ENCODE measurements at regions not wholly inside any gene's neighbourhood (a gene's known extent, or its start where the extent isn't known, plus 50 kb on each side); places are given as distances from the start of the nearest gene placed in this dataset.

- no peaks in the 10 kb centered on the region for H3K9me3 ChIP-seq (ENCODE audit: control insufficient read depth, insufficient read depth, low read length)
- CTCF ChIA-PET, result no interaction called here
- TF ChIP-seq, protein P1, sequence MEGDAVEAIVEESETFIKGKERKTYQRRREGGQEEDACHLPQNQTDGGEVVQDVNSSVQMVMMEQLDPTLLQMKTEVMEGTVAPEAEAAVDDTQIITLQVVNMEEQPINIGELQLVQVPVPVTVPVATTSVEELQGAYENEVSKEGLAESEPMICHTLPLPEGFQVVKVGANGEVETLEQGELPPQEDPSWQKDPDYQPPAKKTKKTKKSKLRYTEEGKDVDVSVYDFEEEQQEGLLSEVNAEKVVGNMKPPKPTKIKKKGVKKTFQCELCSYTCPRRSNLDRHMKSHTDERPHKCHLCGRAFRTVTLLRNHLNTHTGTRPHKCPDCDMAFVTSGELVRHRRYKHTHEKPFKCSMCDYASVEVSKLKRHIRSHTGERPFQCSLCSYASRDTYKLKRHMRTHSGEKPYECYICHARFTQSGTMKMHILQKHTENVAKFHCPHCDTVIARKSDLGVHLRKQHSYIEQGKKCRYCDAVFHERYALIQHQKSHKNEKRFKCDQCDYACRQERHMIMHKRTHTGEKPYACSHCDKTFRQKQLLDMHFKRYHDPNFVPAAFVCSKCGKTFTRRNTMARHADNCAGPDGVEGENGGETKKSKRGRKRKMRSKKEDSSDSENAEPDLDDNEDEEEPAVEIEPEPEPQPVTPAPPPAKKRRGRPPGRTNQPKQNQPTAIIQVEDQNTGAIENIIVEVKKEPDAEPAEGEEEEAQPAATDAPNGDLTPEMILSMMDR (IDR thresholded peaks at IDR 0.05; ENCODE audit: low read depth, low read length), result no peak
Observed at GRCh38 chr1:59098655-59099054, 198.2 kb upstream of the FGGY start.

GRCh38 chr1:59100708-59101374 lies 196.1 kb upstream of the FGGY start:
- Histone ChIP-seq H3K27me3 (ENCODE audit: control insufficient read depth, insufficient read depth, low read length) (no peaks in the 10 kb centered on the region), H3K4me3 (ENCODE audit: low read depth, low read length) (no peak overlapping the region), H3K9me3 (ENCODE audit: control insufficient read depth, insufficient read depth, low read length) (no peaks in the 10 kb centered on the region), H3K27ac (ENCODE audit: low read depth, low read length) (no peak overlapping the region)
- CTCF ChIA-PET, result no interaction called here
- POLR2A ChIA-PET, result interaction anchor here (0.5 kb wide), 1 partner anchor 209 kb away, joined by 5 read pairs; no protein-coding TSS in a partner anchor
- TF ChIP-seq, protein P1 (IDR thresholded peaks at IDR 0.05; ENCODE audit: low read depth, low read length), result no peak
- DNase-seq (ENCODE audit: low read depth, low spot score), result no peak

More at GRCh38 chr1:59098655-59099054, 198.2 kb upstream of the FGGY start:
- H3K27ac ChIP-seq (ENCODE audit: low read depth, low read length), result no peak overlapping the region
- H3K27me3 ChIP-seq (ENCODE audit: control insufficient read depth, insufficient read depth, low read length), result no peaks in the 10 kb centered on the region
- DNase-seq (ENCODE audit: low read depth, low spot score), result no peak
- H3K4me3 ChIP-seq (ENCODE audit: low read depth, low read length), result no peak overlapping the region
- POLR2A ChIA-PET, result no interaction called here

DNA sequence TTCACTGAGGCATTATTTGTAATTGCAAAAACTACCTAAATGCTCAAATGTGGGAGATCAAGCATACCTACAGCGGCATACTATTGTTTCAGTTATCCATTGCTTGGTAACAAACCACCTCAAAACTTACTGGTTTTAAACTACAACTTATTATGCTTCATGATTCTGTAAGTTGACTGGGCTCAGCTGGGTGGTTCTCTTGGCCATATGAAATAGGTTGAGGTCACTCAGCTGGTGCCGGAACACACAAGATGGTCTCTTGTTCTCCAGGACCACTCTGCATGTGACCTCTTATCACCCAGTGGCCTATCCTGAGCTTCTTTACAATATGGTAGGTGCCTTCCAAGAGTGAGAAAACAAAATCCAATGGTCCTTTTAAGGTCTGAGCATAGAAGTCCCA lies 195.4 kb upstream of the FGGY start:
- H3K9me3 ChIP-seq (ENCODE audit: control insufficient read depth, insufficient read depth, low read length), result no peaks in the 10 kb centered on the region
- ChIA-PET CTCF (no interaction called here), POLR2A (no interaction called here)
- TF ChIP-seq, protein P1 (IDR thresholded peaks at IDR 0.05; ENCODE audit: low read depth, low read length), result no peak
- DNase-seq (ENCODE audit: low read depth, low spot score), result no peak
- no peak overlapping the region for H3K4me3 ChIP-seq (ENCODE audit: low read depth, low read length)
- H3K27me3 ChIP-seq (ENCODE audit: control insufficient read depth, insufficient read depth, low read length), result no peaks in the 10 kb centered on the region
- no peak overlapping the region for H3K27ac ChIP-seq (ENCODE audit: low read depth, low read length)

GRCh38 chr1:59103457-59103856 lies 193.4 kb upstream of the FGGY start:
- ChIA-PET CTCF (no interaction called here), POLR2A (no interaction called here)
- no peak for DNase-seq (ENCODE audit: low read depth, low spot score)
- TF ChIP-seq, protein P1 (IDR thresholded peaks at IDR 0.05; ENCODE audit: low read depth, low read length), result no peak
- H3K27me3 ChIP-seq (ENCODE audit: control insufficient read depth, insufficient read depth, low read length), result no peaks in the 10 kb centered on the region
- H3K9me3 ChIP-seq (ENCODE audit: control insufficient read depth, insufficient read depth, low read length), result no peaks in the 10 kb centered on the region
- no peak overlapping the region for H3K27ac ChIP-seq (ENCODE audit: low read depth, low read length)
- H3K4me3 ChIP-seq (ENCODE audit: low read depth, low read length), result no peak overlapping the region

GRCh38 chr1:59104191-59104760 lies 192.6 kb upstream of the FGGY start:
- TF ChIP-seq, protein P1 (IDR thresholded peaks at IDR 0.05; ENCODE audit: low read depth, low read length), result no peak
- Histone ChIP-seq H3K27me3 (ENCODE audit: control insufficient read depth, insufficient read depth, low read length) (no peaks in the 10 kb centered on the region), H3K4me3 (ENCODE audit: low read depth, low read length) (no peak overlapping the region), H3K27ac (ENCODE audit: low read depth, low read length) (no peak overlapping the region), H3K9me3 (ENCODE audit: control insufficient read depth, insufficient read depth, low read length) (no peaks in the 10 kb centered on the region)
- CTCF ChIA-PET, result interaction anchor here (1.0 kb wide), 1 partner anchor 28 kb away, joined by 3 read pairs; no protein-coding TSS in a partner anchor
- POLR2A ChIA-PET, result no interaction called here
- DNase-seq (ENCODE audit: low read depth, low spot score), result no peak

Measured in AG04450 (cell line).